ENCODE measurements at regions not wholly inside any gene's neighbourhood (a gene's known extent, or its start where the extent isn't known, plus 50 kb on each side); places are given as distances from the start of the nearest gene placed in this dataset.

DNA sequence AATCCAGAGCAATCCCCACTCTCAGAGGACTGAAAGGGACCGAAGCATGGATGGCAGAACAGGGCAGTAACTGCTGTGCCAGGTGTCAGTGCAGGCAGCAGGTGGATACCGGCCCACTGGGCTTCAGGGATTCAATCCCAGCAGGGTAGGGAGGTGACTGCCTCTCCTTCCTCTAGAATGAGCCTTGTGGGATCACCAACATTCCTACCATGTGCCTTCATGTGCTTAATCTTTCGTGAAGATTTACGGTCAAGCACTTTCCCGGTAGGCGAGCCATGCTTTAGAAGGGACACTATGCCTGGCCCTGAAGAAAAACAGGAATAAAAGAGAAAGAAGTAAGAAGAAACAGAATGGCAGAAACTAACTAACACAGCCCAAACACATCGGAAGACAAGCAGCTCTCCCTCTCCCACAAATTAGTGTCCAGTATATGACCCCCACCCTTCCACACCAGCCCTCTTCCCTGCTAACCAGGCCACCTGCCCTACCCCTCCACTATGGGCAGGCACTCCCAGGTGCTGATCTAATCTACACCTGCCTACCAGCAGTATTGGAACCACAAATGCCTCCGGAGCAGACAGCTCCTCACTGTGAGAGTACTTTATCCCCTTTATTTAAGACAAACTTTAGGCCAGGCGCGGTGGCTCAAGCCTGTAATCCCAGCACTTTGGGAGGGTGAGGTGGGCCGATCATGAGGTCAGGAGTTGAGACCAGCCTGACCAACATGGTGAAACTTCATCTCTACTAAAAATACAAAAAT, 162.5 kb downstream of the NUFIP1 start:
- peaks cover 0 to 9% of the 10 kb centered on the region in 2 experiments; a peak in 2 of 4 replicates for H3K4me1 ChIP-seq (ENCODE audit: control insufficient read depth in 1 of 2, insufficient read depth in 2 of 2, low read length in 2 of 2)
- no TSS peak for BruUV-seq (replicated peaks)
- H3K79me2 ChIP-seq (ENCODE audit: insufficient read depth, low read length), result no peaks in the 10 kb centered on the region
- ChIA-PET POLR2A (no interaction called here), RAD21 (ENCODE audit: low non-redundant PET in 1 of 2, low total read pairs in 2 of 2, uncharacterized antibody in 2 of 2, unreplicated experiment in 2 of 2) (no interaction called here), CTCF (no interaction called here)
- no peak for ATAC-seq
- intact Hi-C loops (cut with micrococcal nuclease), result no loop called here
- no peak overlapping the region for H3K4me2 ChIP-seq (ENCODE audit: low read length)
- H3K9me2 ChIP-seq (ENCODE audit: insufficient read depth), result no peaks in the 10 kb centered on the region
- no peaks in the 10 kb centered on the region for H3K9me3 ChIP-seq (ENCODE audit: control insufficient read depth in 1 of 2, insufficient read depth in 1 of 2, low read depth in 1 of 2, low read length in 2 of 2)
- no peak overlapping the region for H3K4me3 ChIP-seq (replicated peaks in 1 of 2; ENCODE audit: low read depth in 1 of 2, low read length in 2 of 2)
- H3K36me3 ChIP-seq (ENCODE audit: control insufficient read depth in 1 of 2, insufficient read depth in 2 of 2, low read length in 2 of 2), result no peaks in the 10 kb centered on the region
- H3K27ac ChIP-seq (ENCODE audit: low read depth, low read length), result no peak overlapping the region
- H3K27me3 ChIP-seq (ENCODE audit: insufficient read depth, low read length), result no peaks in the 10 kb centered on the region
- no peak for TF ChIP-seq EGR1 (IDR thresholded peaks at IDR 0.05; ENCODE audit: low read depth)
- TF ChIP-seq, protein P1, sequence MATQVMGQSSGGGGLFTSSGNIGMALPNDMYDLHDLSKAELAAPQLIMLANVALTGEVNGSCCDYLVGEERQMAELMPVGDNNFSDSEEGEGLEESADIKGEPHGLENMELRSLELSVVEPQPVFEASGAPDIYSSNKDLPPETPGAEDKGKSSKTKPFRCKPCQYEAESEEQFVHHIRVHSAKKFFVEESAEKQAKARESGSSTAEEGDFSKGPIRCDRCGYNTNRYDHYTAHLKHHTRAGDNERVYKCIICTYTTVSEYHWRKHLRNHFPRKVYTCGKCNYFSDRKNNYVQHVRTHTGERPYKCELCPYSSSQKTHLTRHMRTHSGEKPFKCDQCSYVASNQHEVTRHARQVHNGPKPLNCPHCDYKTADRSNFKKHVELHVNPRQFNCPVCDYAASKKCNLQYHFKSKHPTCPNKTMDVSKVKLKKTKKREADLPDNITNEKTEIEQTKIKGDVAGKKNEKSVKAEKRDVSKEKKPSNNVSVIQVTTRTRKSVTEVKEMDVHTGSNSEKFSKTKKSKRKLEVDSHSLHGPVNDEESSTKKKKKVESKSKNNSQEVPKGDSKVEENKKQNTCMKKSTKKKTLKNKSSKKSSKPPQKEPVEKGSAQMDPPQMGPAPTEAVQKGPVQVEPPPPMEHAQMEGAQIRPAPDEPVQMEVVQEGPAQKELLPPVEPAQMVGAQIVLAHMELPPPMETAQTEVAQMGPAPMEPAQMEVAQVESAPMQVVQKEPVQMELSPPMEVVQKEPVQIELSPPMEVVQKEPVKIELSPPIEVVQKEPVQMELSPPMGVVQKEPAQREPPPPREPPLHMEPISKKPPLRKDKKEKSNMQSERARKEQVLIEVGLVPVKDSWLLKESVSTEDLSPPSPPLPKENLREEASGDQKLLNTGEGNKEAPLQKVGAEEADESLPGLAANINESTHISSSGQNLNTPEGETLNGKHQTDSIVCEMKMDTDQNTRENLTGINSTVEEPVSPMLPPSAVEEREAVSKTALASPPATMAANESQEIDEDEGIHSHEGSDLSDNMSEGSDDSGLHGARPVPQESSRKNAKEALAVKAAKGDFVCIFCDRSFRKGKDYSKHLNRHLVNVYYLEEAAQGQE (IDR thresholded peaks at IDR 0.05; ENCODE audit: low read depth), result no peak
- no peak overlapping the region for H3K9ac ChIP-seq (ENCODE audit: low read length)
- no peak overlapping the region for H2AFZ ChIP-seq (ENCODE audit: low read depth, low read length, poor library complexity, severe bottlenecking)
- H4K20me1 ChIP-seq (ENCODE audit: insufficient read depth), result no peaks in the 10 kb centered on the region
- no peak for DNase-seq (ENCODE audit: low read depth, low spot score)

DNA sequence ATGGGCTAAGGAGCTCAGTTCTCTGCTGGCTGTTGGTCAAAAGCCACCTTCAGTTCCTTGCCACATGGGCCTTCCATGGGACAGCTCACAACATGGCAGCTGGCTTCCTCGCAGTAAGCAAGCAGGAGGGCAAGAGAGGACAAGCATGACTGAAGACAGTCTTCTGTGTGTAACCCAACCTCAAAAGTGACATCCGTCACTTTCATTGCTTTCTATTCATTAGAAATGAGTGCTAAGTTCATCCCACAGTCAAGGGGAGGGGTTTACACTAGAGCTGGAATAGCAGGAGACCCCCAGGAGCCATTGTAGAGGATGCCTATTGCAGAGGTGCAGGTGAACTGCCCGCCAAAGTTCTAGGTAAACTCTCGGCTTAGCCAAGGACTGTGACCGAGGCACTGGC, 163.3 kb downstream of the NUFIP1 start:
- H3K4me3 ChIP-seq (replicated peaks in 1 of 2; ENCODE audit: low read depth in 1 of 2, low read length in 2 of 2), result no peak overlapping the region
- no TSS peak for BruUV-seq (replicated peaks)
- intact Hi-C loops (cut with micrococcal nuclease), result no loop called here
- no peaks in the 10 kb centered on the region for H3K9me3 ChIP-seq (ENCODE audit: control insufficient read depth in 1 of 2, insufficient read depth in 1 of 2, low read depth in 1 of 2, low read length in 2 of 2)
- CTCF ChIA-PET, result no interaction called here
- no peak for DNase-seq (ENCODE audit: low read depth, low spot score)
- no peaks in the 10 kb centered on the region for H3K9me2 ChIP-seq (ENCODE audit: insufficient read depth)
- no peaks in the 10 kb centered on the region for H3K79me2 ChIP-seq (ENCODE audit: insufficient read depth, low read length)
- RAD21 ChIA-PET (ENCODE audit: low non-redundant PET in 1 of 2, low total read pairs in 2 of 2, uncharacterized antibody in 2 of 2, unreplicated experiment in 2 of 2), result no interaction called here
- H3K27me3 ChIP-seq (ENCODE audit: insufficient read depth, low read length), result no peaks in the 10 kb centered on the region
- no peak overlapping the region for H3K27ac ChIP-seq (ENCODE audit: low read depth, low read length)
- H3K4me2 ChIP-seq (ENCODE audit: low read length), result no peak overlapping the region
- H3K4me1 ChIP-seq (ENCODE audit: control insufficient read depth in 1 of 2, insufficient read depth in 2 of 2, low read length in 2 of 2), result peaks cover 0 to 9% of the 10 kb centered on the region in 2 experiments; a peak in 2 of 4 replicates
- no peak overlapping the region for H2AFZ ChIP-seq (ENCODE audit: low read depth, low read length, poor library complexity, severe bottlenecking)
- no peak overlapping the region for H3K9ac ChIP-seq (ENCODE audit: low read length)
- no peaks in the 10 kb centered on the region for H3K36me3 ChIP-seq (ENCODE audit: control insufficient read depth in 1 of 2, insufficient read depth in 2 of 2, low read length in 2 of 2)
- POLR2A ChIA-PET, result no interaction called here
- no peaks in the 10 kb centered on the region for H4K20me1 ChIP-seq (ENCODE audit: insufficient read depth)
- ATAC-seq, result no peak
- no peak for TF ChIP-seq SIN3A (IDR thresholded peaks at IDR 0.05; ENCODE audit: low read depth)
- no peak for TF ChIP-seq ZFX (IDR thresholded peaks at IDR 0.05)
- TF ChIP-seq JUND (IDR thresholded peaks at IDR 0.05), result no peak
- TF ChIP-seq ZNF274 (IDR thresholded peaks at IDR 0.05; ENCODE audit: low read depth, low read length), result no peak
- TF ChIP-seq, protein P2, sequence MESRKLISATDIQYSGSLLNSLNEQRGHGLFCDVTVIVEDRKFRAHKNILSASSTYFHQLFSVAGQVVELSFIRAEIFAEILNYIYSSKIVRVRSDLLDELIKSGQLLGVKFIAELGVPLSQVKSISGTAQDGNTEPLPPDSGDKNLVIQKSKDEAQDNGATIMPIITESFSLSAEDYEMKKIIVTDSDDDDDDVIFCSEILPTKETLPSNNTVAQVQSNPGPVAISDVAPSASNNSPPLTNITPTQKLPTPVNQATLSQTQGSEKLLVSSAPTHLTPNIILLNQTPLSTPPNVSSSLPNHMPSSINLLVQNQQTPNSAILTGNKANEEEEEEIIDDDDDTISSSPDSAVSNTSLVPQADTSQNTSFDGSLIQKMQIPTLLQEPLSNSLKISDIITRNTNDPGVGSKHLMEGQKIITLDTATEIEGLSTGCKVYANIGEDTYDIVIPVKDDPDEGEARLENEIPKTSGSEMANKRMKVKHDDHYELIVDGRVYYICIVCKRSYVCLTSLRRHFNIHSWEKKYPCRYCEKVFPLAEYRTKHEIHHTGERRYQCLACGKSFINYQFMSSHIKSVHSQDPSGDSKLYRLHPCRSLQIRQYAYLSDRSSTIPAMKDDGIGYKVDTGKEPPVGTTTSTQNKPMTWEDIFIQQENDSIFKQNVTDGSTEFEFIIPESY (IDR thresholded peaks at IDR 0.05; ENCODE audit: extremely low read depth, insufficient replicate concordance, low read length), result no peak
- no peak for TF ChIP-seq EGR1 (IDR thresholded peaks at IDR 0.05; ENCODE audit: low read depth)
- no peak for TF ChIP-seq CBX3 (IDR thresholded peaks at IDR 0.05; ENCODE audit: low read depth)
- TF ChIP-seq, protein P3, sequence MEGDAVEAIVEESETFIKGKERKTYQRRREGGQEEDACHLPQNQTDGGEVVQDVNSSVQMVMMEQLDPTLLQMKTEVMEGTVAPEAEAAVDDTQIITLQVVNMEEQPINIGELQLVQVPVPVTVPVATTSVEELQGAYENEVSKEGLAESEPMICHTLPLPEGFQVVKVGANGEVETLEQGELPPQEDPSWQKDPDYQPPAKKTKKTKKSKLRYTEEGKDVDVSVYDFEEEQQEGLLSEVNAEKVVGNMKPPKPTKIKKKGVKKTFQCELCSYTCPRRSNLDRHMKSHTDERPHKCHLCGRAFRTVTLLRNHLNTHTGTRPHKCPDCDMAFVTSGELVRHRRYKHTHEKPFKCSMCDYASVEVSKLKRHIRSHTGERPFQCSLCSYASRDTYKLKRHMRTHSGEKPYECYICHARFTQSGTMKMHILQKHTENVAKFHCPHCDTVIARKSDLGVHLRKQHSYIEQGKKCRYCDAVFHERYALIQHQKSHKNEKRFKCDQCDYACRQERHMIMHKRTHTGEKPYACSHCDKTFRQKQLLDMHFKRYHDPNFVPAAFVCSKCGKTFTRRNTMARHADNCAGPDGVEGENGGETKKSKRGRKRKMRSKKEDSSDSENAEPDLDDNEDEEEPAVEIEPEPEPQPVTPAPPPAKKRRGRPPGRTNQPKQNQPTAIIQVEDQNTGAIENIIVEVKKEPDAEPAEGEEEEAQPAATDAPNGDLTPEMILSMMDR (IDR thresholded peaks at IDR 0.05 in 2 of 3, conservative IDR thresholded peaks at IDR 0.05 in 1 of 3; ENCODE audit: borderline replicate concordance in 1 of 3, insufficient read depth in 1 of 3, low read depth in 2 of 3, low read length in 2 of 3), result no peak
- no peak for TF ChIP-seq YY1 (IDR thresholded peaks at IDR 0.05; ENCODE audit: extremely low read depth, insufficient replicate concordance, low read depth, low read length)
- TF ChIP-seq ELF1 (IDR thresholded peaks at IDR 0.05; ENCODE audit: borderline replicate concordance, low read depth), result no peak
- TF ChIP-seq POLR2A (IDR thresholded peaks at IDR 0.05; ENCODE audit: borderline replicate concordance, extremely low read depth, insufficient read depth, insufficient read length), result no peak

Data from HCT116 (cell line).